Mesendoderm (in vitro differentiated cells): ENCODE measurements at regions not wholly inside any gene's neighbourhood (a gene's known extent, or its start where the extent isn't known, plus 50 kb on each side); places are given as distances from the start of the nearest gene placed in this dataset.

ENCODE experiments used
- DNase-seq: peaks from one replicate; pipeline ENCODE4 v3.0.0; 2013
- H2AK5ac ChIP-seq: 2 replicates; pipeline ENCODE4 v1.6.1; 2013; ENCODE audit warnings: low read length, inconsistent platforms
- H2BK120ac ChIP-seq: 2 replicates; pipeline ENCODE4 v1.6.1; 2013; ENCODE audit warnings: low read depth, mild to moderate bottlenecking, low read length, moderate library complexity, mixed read lengths
- H2BK15ac ChIP-seq: replicated peaks from 2 replicates; pipeline ENCODE4 v1.6.1; 2013; ENCODE audit warnings: low read depth, mild to moderate bottlenecking, moderate library complexity
- H2BK5ac ChIP-seq: 2 replicates; pipeline ENCODE4 v1.6.1; 2013; ENCODE audit warnings: low read length, inconsistent platforms
- H3K18ac ChIP-seq: 2 replicates; pipeline ENCODE4 v1.6.1; 2013; ENCODE audit warnings: mild to moderate bottlenecking, low read length, mixed read lengths
- H3K23ac ChIP-seq: one replicate; pipeline ENCODE4 v1.6.1; 2013; ENCODE audit warnings: low read length
- H3K27ac ChIP-seq: 2 replicates; pipeline ENCODE4 v1.5.1; 2013; ENCODE audit warnings: low read depth, mild to moderate bottlenecking, inconsistent platforms, low read length, moderate library complexity
- H3K27me3 ChIP-seq: 2 replicates; pipeline ENCODE4 v1.6.1; 2013; ENCODE audit warnings: low read length, control low read depth, mild to moderate bottlenecking, inconsistent platforms; ENCODE audit not compliant: insufficient read depth, poor library complexity
- H3K36me3 ChIP-seq: 2 replicates; pipeline ENCODE4 v1.6.1; 2013; ENCODE audit warnings: low read length, inconsistent platforms; ENCODE audit not compliant: control insufficient read depth, insufficient read depth
- H3K4ac ChIP-seq: one replicate; pipeline ENCODE4 v1.6.1; 2013; ENCODE audit warnings: low read depth, mild to moderate bottlenecking, low read length, moderate library complexity
- H3K4me1 ChIP-seq: 2 replicates; pipeline ENCODE4 v1.6.1; 2013; ENCODE audit warnings: low read depth, low read length, inconsistent platforms; ENCODE audit not compliant: control insufficient read depth
- H3K4me2 ChIP-seq: 2 replicates; pipeline ENCODE4 v1.6.1; 2013; ENCODE audit warnings: low read length
- H3K4me3 ChIP-seq: 2 replicates; pipeline ENCODE4 v1.5.1; 2013; ENCODE audit warnings: mild to moderate bottlenecking, low read length
- H3K56ac ChIP-seq: one replicate; pipeline ENCODE4 v1.6.1; 2013; ENCODE audit warnings: low read length
- H3K79me1 ChIP-seq: 2 replicates; pipeline ENCODE4 v1.6.1; 2013; ENCODE audit warnings: low read length, inconsistent platforms
- H3K79me2 ChIP-seq: 2 replicates; pipeline ENCODE4 v1.6.1; 2013; ENCODE audit warnings: mild to moderate bottlenecking, low read length; ENCODE audit not compliant: control insufficient read depth, insufficient read depth
- H3K9ac ChIP-seq: 2 replicates; pipeline ENCODE4 v1.6.1; 2013; ENCODE audit warnings: low read length, inconsistent platforms
- H4K5ac ChIP-seq: one replicate; pipeline ENCODE4 v1.6.1; 2013; ENCODE audit warnings: low read length
- H4K8ac ChIP-seq: one replicate; pipeline ENCODE4 v1.6.1; 2013; ENCODE audit warnings: low read depth, mild to moderate bottlenecking, control low read depth, low read length, moderate library complexity
- WGBS: extraction: QIAGEN DNeasy Blood & Tissue Kit; methylation state at CpG from one replicate; pipeline ENCODE4 v1.1.7; 2013; ENCODE audit warnings: low lambda C conversion rate, missing lambda C conversion rate; ENCODE audit not compliant: insufficient coverage; ENCODE audit errors: extremely low coverage; 5-methylcytosine and 5-hydroxymethylcytosine counted together

- no CpG with 5 or more reads among the region's 1 CpG for WGBS
- H3K79me1 ChIP-seq, result no peaks in the 10 kb centered on the region
- H3K4me3 ChIP-seq, result no peak overlapping the region
- H2AK5ac ChIP-seq, result no peak overlapping the region
- H3K27ac ChIP-seq, result no peak overlapping the region
- H2BK120ac ChIP-seq, result no peak overlapping the region
- no peak overlapping the region for H3K4me2 ChIP-seq
- no peak for DNase-seq
- no peak overlapping the region for H3K18ac ChIP-seq
- H2BK15ac ChIP-seq, result no peak overlapping the region
- H3K9ac ChIP-seq, result no peak overlapping the region
- H3K36me3 ChIP-seq, result no peaks in the 10 kb centered on the region
- no peak overlapping the region for H4K5ac ChIP-seq
- no peaks in the 10 kb centered on the region for H3K79me2 ChIP-seq
- H3K56ac ChIP-seq, result no peak overlapping the region
- H3K27me3 ChIP-seq, result no peaks in the 10 kb centered on the region
- H2BK5ac ChIP-seq, result no peak overlapping the region
- no peak overlapping the region for H3K4ac ChIP-seq
- no peak overlapping the region for H3K23ac ChIP-seq
- H3K4me1 ChIP-seq, result no peaks in the 10 kb centered on the region
- no peak overlapping the region for H4K8ac ChIP-seq
Measured at GRCh38 chr12:43216490-43216889, 335.5 kb downstream of the ADAMTS20 start.

- H3K79me1 ChIP-seq, result no peaks in the 10 kb centered on the region
Measured at GRCh38 chr12:43214166-43214565, 337.8 kb downstream of the ADAMTS20 start.

GRCh38 chr12:43213608-43214007, 338.4 kb downstream of the ADAMTS20 start:
- H4K5ac ChIP-seq, result no peak overlapping the region
- no peak overlapping the region for H2BK15ac ChIP-seq
- no peaks in the 10 kb centered on the region for H3K4me1 ChIP-seq
- no peak overlapping the region for H3K56ac ChIP-seq
- H2AK5ac ChIP-seq, result no peak overlapping the region
- no peak overlapping the region for H3K4me2 ChIP-seq
- no peak overlapping the region for H3K23ac ChIP-seq
- H3K9ac ChIP-seq, result no peak overlapping the region
- no peak for DNase-seq
- no peak overlapping the region for H3K27ac ChIP-seq
- no CpG with 5 or more reads among the region's 3 CpGs for WGBS
- H3K4me3 ChIP-seq, result no peak overlapping the region
- H2BK5ac ChIP-seq, result no peak overlapping the region
- no peak overlapping the region for H3K18ac ChIP-seq
- no peaks in the 10 kb centered on the region for H3K79me2 ChIP-seq
- no peak overlapping the region for H3K4ac ChIP-seq
- no peaks in the 10 kb centered on the region for H3K36me3 ChIP-seq
- no peaks in the 10 kb centered on the region for H3K27me3 ChIP-seq
- no peak overlapping the region for H2BK120ac ChIP-seq
- H3K79me1 ChIP-seq, result no peaks in the 10 kb centered on the region
- no peak overlapping the region for H4K8ac ChIP-seq

More at GRCh38 chr12:43214166-43214565, 337.8 kb downstream of the ADAMTS20 start:
- Histone ChIP-seq H3K18ac (no peak overlapping the region), H4K5ac (no peak overlapping the region), H2BK15ac (no peak overlapping the region), H2AK5ac (no peak overlapping the region), H3K79me2 (no peaks in the 10 kb centered on the region), H2BK120ac (no peak overlapping the region), H3K23ac (no peak overlapping the region), H3K4me3 (no peak overlapping the region), H4K8ac (no peak overlapping the region), H3K27me3 (no peaks in the 10 kb centered on the region), H2BK5ac (no peak overlapping the region), H3K4me1 (no peaks in the 10 kb centered on the region), H3K4me2 (no peak overlapping the region), H3K27ac (no peak overlapping the region), H3K36me3 (no peaks in the 10 kb centered on the region), H3K9ac (no peak overlapping the region), H3K56ac (no peak overlapping the region), H3K4ac (no peak overlapping the region)
- DNase-seq, result no peak
- WGBS, result no CpG with 5 or more reads among the region's 5 CpGs

GRCh38 chr12:43210485-43211192, 341.4 kb downstream of the ADAMTS20 start:
- Histone ChIP-seq H3K27me3 (no peaks in the 10 kb centered on the region), H3K27ac (no peak overlapping the region), H3K79me2 (no peaks in the 10 kb centered on the region), H3K4me1 (no peaks in the 10 kb centered on the region), H3K4me3 (no peak overlapping the region), H2AK5ac (no peak overlapping the region), H4K5ac (no peak overlapping the region), H3K4me2 (no peak overlapping the region), H3K4ac (no peak overlapping the region), H3K56ac (no peak overlapping the region), H3K18ac (no peak overlapping the region), H3K79me1 (no peaks in the 10 kb centered on the region), H2BK5ac (no peak overlapping the region), H3K23ac (no peak overlapping the region), H2BK15ac (no peak overlapping the region), H3K36me3 (no peaks in the 10 kb centered on the region), H4K8ac (no peak overlapping the region), H2BK120ac (no peak overlapping the region), H3K9ac (no peak overlapping the region)
- WGBS, result no CpG with 5 or more reads among the region's 6 CpGs
- DNase-seq, result no peak

- H2BK15ac ChIP-seq, result no peak overlapping the region
- H4K5ac ChIP-seq, result no peak overlapping the region
- no peak overlapping the region for H3K56ac ChIP-seq
- no peak overlapping the region for H3K4me3 ChIP-seq
- no peaks in the 10 kb centered on the region for H3K36me3 ChIP-seq
- DNase-seq, result no peak
- H3K18ac ChIP-seq, result no peak overlapping the region
- no peaks in the 10 kb centered on the region for H3K79me1 ChIP-seq
- H4K8ac ChIP-seq, result no peak overlapping the region
- H3K23ac ChIP-seq, result no peak overlapping the region
- no peak overlapping the region for H3K27ac ChIP-seq
- WGBS, result no CpG with 5 or more reads among the region's 3 CpGs
- no peaks in the 10 kb centered on the region for H3K27me3 ChIP-seq
- H2AK5ac ChIP-seq, result no peak overlapping the region
- no peaks in the 10 kb centered on the region for H3K4me1 ChIP-seq
- no peak overlapping the region for H2BK5ac ChIP-seq
- no peak overlapping the region for H3K4ac ChIP-seq
- no peak overlapping the region for H3K9ac ChIP-seq
- H3K4me2 ChIP-seq, result no peak overlapping the region
- H2BK120ac ChIP-seq, result no peak overlapping the region
- H3K79me2 ChIP-seq, result no peaks in the 10 kb centered on the region
Measured at GRCh38 chr12:43208627-43209026, 343.4 kb downstream of the ADAMTS20 start.

- H2BK120ac ChIP-seq, result no peak overlapping the region
- no peaks in the 10 kb centered on the region for H3K27me3 ChIP-seq
- no peaks in the 10 kb centered on the region for H3K4me1 ChIP-seq
- no peak overlapping the region for H3K4ac ChIP-seq
- no peak overlapping the region for H3K4me3 ChIP-seq
- no peaks in the 10 kb centered on the region for H3K79me1 ChIP-seq
- no peak overlapping the region for H4K5ac ChIP-seq
- no peak overlapping the region for H2BK15ac ChIP-seq
- H3K23ac ChIP-seq, result no peak overlapping the region
- H3K79me2 ChIP-seq, result no peaks in the 10 kb centered on the region
- no peak overlapping the region for H3K9ac ChIP-seq
- DNase-seq, result no peak
- no CpG with 5 or more reads among the region's 5 CpGs for WGBS
- H3K56ac ChIP-seq, result no peak overlapping the region
- no peak overlapping the region for H3K18ac ChIP-seq
- no peak overlapping the region for H3K27ac ChIP-seq
- no peak overlapping the region for H4K8ac ChIP-seq
- H2AK5ac ChIP-seq, result no peak overlapping the region
- no peak overlapping the region for H3K4me2 ChIP-seq
- H2BK5ac ChIP-seq, result no peak overlapping the region
- no peaks in the 10 kb centered on the region for H3K36me3 ChIP-seq
Measured at GRCh38 chr12:43208221-43208620, 343.8 kb downstream of the ADAMTS20 start.
